CD4-positive, alpha-beta memory T cell (primary cell): ENCODE measurements at regions not wholly inside any gene's neighbourhood (a gene's known extent, or its start where the extent isn't known, plus 50 kb on each side); places are given as distances from the start of the nearest gene placed in this dataset.

Experiments used
- CTCF ChIA-PET: fragments of 350-600 bp; sonication (Branson Sonifier 250); formaldehyde crosslinking; loops from one replicate; lab custom pipeline; 2021; ENCODE audit warnings: inconsistent platforms; ENCODE audit not compliant: partially characterized antibody; lab: Charles Lee
- POLR2A ChIA-PET: fragments of 350-600 bp; sonication (Branson Sonifier 250); formaldehyde crosslinking; loops from one replicate; lab custom pipeline; 2021; ENCODE audit not compliant: partially characterized antibody; lab: Charles Lee
- DNase-seq, 5 donors: peaks; one replicate each; pipeline versions ENCODE4 v3.0.0 to v3.0.0-alpha.2; 2020 to 2022; ENCODE audit warnings: mixed read lengths in 1 of 5
- H3K27ac ChIP-seq: one replicate; pipeline ENCODE4 v1.7.0; 2013; ENCODE audit warnings: low read depth, low read length
- H3K27me3 ChIP-seq: 2 replicates; pipeline ENCODE4 v1.7.0; 2013; ENCODE audit warnings: mild to moderate bottlenecking, low read length, moderate library complexity; ENCODE audit not compliant: insufficient read depth
- H3K36me3 ChIP-seq: 2 replicates; pipeline ENCODE4 v1.7.0; 2013; ENCODE audit warnings: mild to moderate bottlenecking, low read length, moderate library complexity; ENCODE audit not compliant: insufficient read depth
- H3K4me1 ChIP-seq: 2 replicates; pipeline ENCODE4 v1.7.0; 2013; ENCODE audit warnings: mild to moderate bottlenecking, low read length, moderate library complexity; ENCODE audit not compliant: insufficient read depth
- H3K4me3 ChIP-seq, 2 donors: one replicate each; pipeline ENCODE4 v1.7.0; 2013; ENCODE audit warnings: low read length in 2 of 2, mild to moderate bottlenecking in 1 of 2
- H3K9me3 ChIP-seq, 2 donors: one replicate each; pipeline ENCODE4 v1.7.0; 2013; ENCODE audit warnings: low read length in 2 of 2, control low read depth in 1 of 2; ENCODE audit not compliant: control insufficient read depth in 1 of 2
- H3K27ac Mint-ChIP-seq, 7 donors: one replicate each; pipeline ENCODE4 v1.8.0; 2020 to 2021; ENCODE audit warnings: mixed read lengths in 7 of 7, mild to moderate bottlenecking in 6 of 7, inconsistent platforms in 3 of 7, moderate library complexity in 3 of 7
- H3K27me3 Mint-ChIP-seq, 2 donors: one replicate each; pipeline ENCODE4 v1.8.0; 2020 to 2021; ENCODE audit warnings: mixed read lengths in 2 of 2
- H3K36me3 Mint-ChIP-seq, 2 donors: one replicate each; pipeline ENCODE4 v1.8.0; 2020 to 2021; ENCODE audit warnings: mixed read lengths in 2 of 2, inconsistent platforms in 1 of 2, mild to moderate bottlenecking in 1 of 2
- H3K4me1 Mint-ChIP-seq, 4 donors: one replicate each; pipeline ENCODE4 v1.8.0; 2020 to 2021; ENCODE audit warnings: mixed read lengths in 4 of 4, mild to moderate bottlenecking in 1 of 4
- H3K4me3 Mint-ChIP-seq, 8 donors: one replicate each; pipeline ENCODE4 v1.8.0; 2020 to 2021; ENCODE audit warnings: mixed read lengths in 8 of 8, mild to moderate bottlenecking in 7 of 8, moderate library complexity in 6 of 8, inconsistent platforms in 3 of 8
- H3K9me3 Mint-ChIP-seq, 8 donors: one replicate each; pipeline ENCODE4 v1.8.0; 2020 to 2021; ENCODE audit warnings: mixed read lengths in 8 of 8, mild to moderate bottlenecking in 5 of 8, inconsistent platforms in 3 of 8, moderate library complexity in 1 of 8
- intact Hi-C: fragments of 100-400 bp; cut with micrococcal nuclease; formaldehyde crosslinking; loops from one replicate; pipeline ENCODE4 v1.15.1; 2023

DNA sequence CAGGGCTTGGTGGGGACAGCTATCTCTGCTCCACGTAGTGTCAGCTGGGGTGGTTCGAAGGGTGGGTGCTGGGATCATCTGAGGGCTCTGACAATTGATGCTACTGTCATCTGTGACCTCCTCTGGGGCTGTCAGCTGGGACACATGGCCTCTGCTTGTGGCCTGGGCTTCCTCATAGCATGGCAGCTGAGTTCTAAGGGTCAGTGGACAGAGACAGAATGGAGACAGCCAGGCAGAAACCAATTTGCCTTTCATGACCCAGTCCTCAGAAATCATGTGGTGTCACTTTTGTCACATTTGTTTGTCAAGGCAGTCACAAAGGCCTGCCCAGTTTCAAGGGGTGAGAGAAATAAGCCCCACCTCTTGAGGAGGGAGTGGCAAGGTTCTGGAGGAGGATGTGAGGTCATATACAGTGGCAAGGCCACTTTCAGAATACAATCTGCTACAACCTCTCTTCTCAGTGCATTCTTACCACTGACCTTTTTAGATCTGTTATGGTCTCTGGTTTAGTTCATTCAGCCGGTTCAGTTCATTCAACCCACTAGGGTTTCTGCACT is 103.6 kb upstream of the BCOR start:
- ChIA-PET CTCF (no interaction called here), POLR2A (interaction anchor here (2.5 kb wide), 1 partner anchor 25 kb away, joined by 12 read pairs; no protein-coding TSS in a partner anchor)
- H3K4me1 Mint-ChIP-seq = peaks cover 5 to 17% (median 9%) of the 10 kb centered on the region in 4 donors
- Histone ChIP-seq H3K27ac (no peak overlapping the region), H3K9me3 (no peaks in the 10 kb centered on the region), H3K4me3 (no peak overlapping the region), H3K36me3 (no peaks in the 10 kb centered on the region), H3K27me3 (no peaks in the 10 kb centered on the region), H3K4me1 (peaks cover 9% of the 10 kb centered on the region)
- H3K36me3 Mint-ChIP-seq = no peaks in the 10 kb centered on the region
- peak overlapping the region in 6 of 7 donors; percentile 44 to 89 (median 68) for H3K27ac Mint-ChIP-seq
- peaks cover 0 to 1% (median 0%) of the 10 kb centered on the region in 8 donors for H3K9me3 Mint-ChIP-seq
- DNase-seq = peak in 3 of 5 donors; percentile 12 to 47 (median 24)
- intact Hi-C loops = no loop called here
- peak overlapping the region in 1 of 8 donors; percentile 36 for H3K4me3 Mint-ChIP-seq
- no peaks in the 10 kb centered on the region for H3K27me3 Mint-ChIP-seq

GRCh38 chrX:40199704-40200103 is 101.9 kb upstream of the BCOR start:
- H3K27ac ChIP-seq = no peak overlapping the region
- peaks cover 5 to 17% (median 9%) of the 10 kb centered on the region in 4 donors for H3K4me1 Mint-ChIP-seq
- no peak overlapping the region for H3K4me3 Mint-ChIP-seq
- ChIA-PET POLR2A (no interaction called here), CTCF (interaction anchor here (0.6 kb wide), 1 partner anchor 351 kb away, joined by 3 read pairs; no protein-coding TSS in a partner anchor)
- no peaks in the 10 kb centered on the region for H3K36me3 ChIP-seq
- no peaks in the 10 kb centered on the region for H3K9me3 ChIP-seq
- no peak overlapping the region for H3K27ac Mint-ChIP-seq
- intact Hi-C loops = no loop called here
- H3K4me1 ChIP-seq = peaks cover 9% of the 10 kb centered on the region
- H3K9me3 Mint-ChIP-seq = peaks cover 0 to 1% (median 0%) of the 10 kb centered on the region in 8 donors
- no peaks in the 10 kb centered on the region for H3K27me3 Mint-ChIP-seq
- DNase-seq = no peak
- H3K27me3 ChIP-seq = no peaks in the 10 kb centered on the region
- H3K4me3 ChIP-seq = no peak overlapping the region
- H3K36me3 Mint-ChIP-seq = no peaks in the 10 kb centered on the region

- peaks cover 0 to 1% (median 0%) of the 10 kb centered on the region in 8 donors for H3K9me3 Mint-ChIP-seq
- H3K4me3 Mint-ChIP-seq = no peak overlapping the region
- H3K27me3 ChIP-seq = no peaks in the 10 kb centered on the region
These were observed 99.3 kb upstream of the BCOR start for GRCh38 chrX:40197071-40197470.

GRCh38 chrX:40195368-40195767 is 97.6 kb upstream of the BCOR start:
- intact Hi-C loops = no loop called here
- Histone ChIP-seq H3K27me3 (no peaks in the 10 kb centered on the region), H3K36me3 (no peaks in the 10 kb centered on the region), H3K9me3 (no peaks in the 10 kb centered on the region), H3K27ac (no peak overlapping the region), H3K4me1 (no peaks in the 10 kb centered on the region), H3K4me3 (no peak overlapping the region)
- Mint-ChIP-seq H3K36me3 (no peaks in the 10 kb centered on the region), H3K27ac (no peak overlapping the region), H3K27me3 (no peaks in the 10 kb centered on the region), H3K9me3 (no peaks in the 10 kb centered on the region), H3K4me3 (no peak overlapping the region), H3K4me1 (no peaks in the 10 kb centered on the region)
- CTCF ChIA-PET = no interaction called here
- POLR2A ChIA-PET = no interaction called here
- no peak for DNase-seq

More at GRCh38 chrX:40197071-40197470, 99.3 kb upstream of the BCOR start:
- H3K27me3 Mint-ChIP-seq = no peaks in the 10 kb centered on the region
- ChIA-PET POLR2A (no interaction called here), CTCF (no interaction called here)
- H3K36me3 Mint-ChIP-seq = no peaks in the 10 kb centered on the region
- Histone ChIP-seq H3K36me3 (no peaks in the 10 kb centered on the region), H3K4me1 (peaks cover 5% of the 10 kb centered on the region), H3K27ac (no peak overlapping the region), H3K4me3 (no peak overlapping the region), H3K9me3 (no peaks in the 10 kb centered on the region)
- H3K27ac Mint-ChIP-seq = no peak overlapping the region
- H3K4me1 Mint-ChIP-seq = peaks cover 2 to 8% (median 4%) of the 10 kb centered on the region in 4 donors
- DNase-seq = no peak
- intact Hi-C loops = no loop called here

DNA sequence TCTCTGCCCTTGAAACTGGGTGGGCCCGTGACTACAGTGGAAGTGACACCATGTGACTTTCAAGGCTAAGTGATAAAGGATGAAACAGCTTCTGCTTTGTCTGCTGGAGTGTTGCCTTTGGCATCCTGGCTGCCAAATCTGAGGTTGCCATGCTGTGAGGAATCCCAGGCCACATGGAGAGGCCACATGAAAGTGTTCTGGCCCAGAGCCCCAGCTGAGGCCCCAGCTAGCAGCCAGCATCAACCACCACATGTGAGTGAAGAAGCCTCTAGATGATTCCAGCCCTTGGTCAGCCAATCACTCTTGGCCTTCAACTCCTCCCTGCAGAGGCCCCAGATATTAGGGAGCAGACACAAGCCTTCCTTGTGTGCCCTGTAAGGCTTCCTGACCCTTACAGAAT is 94.4 kb upstream of the BCOR start:
- H3K27me3 ChIP-seq = no peaks in the 10 kb centered on the region
- POLR2A ChIA-PET = no interaction called here
- H3K4me3 ChIP-seq = no peak overlapping the region
- H3K36me3 ChIP-seq = no peaks in the 10 kb centered on the region
- no peak for DNase-seq
- no peaks in the 10 kb centered on the region for H3K4me1 ChIP-seq
- intact Hi-C loops = no loop called here
- H3K9me3 Mint-ChIP-seq = peaks cover 0 to 3% (median 0%) of the 10 kb centered on the region in 8 donors
- peaks cover 0 to 5% (median 2%) of the 10 kb centered on the region in 4 donors for H3K4me1 Mint-ChIP-seq
- H3K36me3 Mint-ChIP-seq = no peaks in the 10 kb centered on the region
- H3K27ac Mint-ChIP-seq = no peak overlapping the region
- CTCF ChIA-PET = no interaction called here
- H3K9me3 ChIP-seq = no peaks in the 10 kb centered on the region
- no peak overlapping the region for H3K4me3 Mint-ChIP-seq
- H3K27ac ChIP-seq = no peak overlapping the region
- no peaks in the 10 kb centered on the region for H3K27me3 Mint-ChIP-seq

- H3K27me3 Mint-ChIP-seq = no peaks in the 10 kb centered on the region
- Histone ChIP-seq H3K27ac (no peak overlapping the region), H3K9me3 (no peaks in the 10 kb centered on the region), H3K4me1 (no peaks in the 10 kb centered on the region), H3K27me3 (no peaks in the 10 kb centered on the region), H3K36me3 (no peaks in the 10 kb centered on the region), H3K4me3 (no peak overlapping the region)
- H3K36me3 Mint-ChIP-seq = no peaks in the 10 kb centered on the region
- no peak for DNase-seq
- intact Hi-C loops = no loop called here
- no peak overlapping the region for H3K4me3 Mint-ChIP-seq
- H3K4me1 Mint-ChIP-seq = peaks cover 0 to 5% (median 2%) of the 10 kb centered on the region in 4 donors
- no peak overlapping the region for H3K27ac Mint-ChIP-seq
- ChIA-PET CTCF (no interaction called here), POLR2A (interaction anchor here (1.1 kb wide), 2 partner anchors 13 kb away, joined by 3 to 4 read pairs; no protein-coding TSS in a partner anchor)
- H3K9me3 Mint-ChIP-seq = peaks cover 0 to 12% (median 8%) of the 10 kb centered on the region in 8 donors
These were observed 91.9 kb upstream of the BCOR start for GRCh38 chrX:40189637-40190036.

DNA sequence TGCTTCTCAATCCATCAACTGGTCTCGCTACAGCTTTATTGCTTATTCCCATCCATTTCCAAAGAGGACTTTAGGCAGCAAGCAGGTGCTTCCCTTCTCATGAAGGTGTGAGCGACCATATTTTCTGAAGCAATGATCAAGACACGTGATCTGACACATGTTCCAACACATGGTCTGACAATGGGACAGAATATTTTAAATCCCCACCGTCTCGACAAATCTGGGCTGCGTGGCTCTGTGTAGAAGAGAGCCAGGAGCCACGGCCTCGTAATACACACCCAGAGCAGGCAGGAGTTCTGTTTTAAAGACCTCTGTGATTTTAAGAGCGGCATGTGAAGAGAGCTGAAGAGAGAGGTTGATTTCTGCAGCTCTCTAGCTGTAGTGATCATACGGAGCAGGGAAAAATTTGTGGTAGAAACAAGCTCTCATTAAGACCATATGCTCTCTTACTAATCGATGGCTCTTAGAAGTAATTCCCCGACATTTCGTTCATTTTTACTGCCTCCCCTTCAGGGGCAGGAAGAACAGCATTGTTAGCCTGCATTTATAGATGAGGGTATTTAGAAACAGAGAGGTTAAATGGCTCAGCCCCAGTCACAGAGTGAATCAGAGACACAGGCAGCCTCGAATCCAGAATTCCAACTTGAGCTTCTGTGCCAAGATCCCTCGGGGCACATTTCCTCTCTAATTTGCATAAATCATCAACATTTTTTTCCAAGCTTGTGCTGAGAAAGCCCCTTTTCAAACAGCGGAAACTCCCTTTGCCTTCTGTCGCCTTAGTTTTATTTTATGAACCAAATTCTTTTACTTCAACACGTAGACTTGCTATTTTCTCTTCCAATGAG is 91.0 kb upstream of the BCOR start:
- peaks cover 0 to 14% (median 8%) of the 10 kb centered on the region in 8 donors for H3K9me3 Mint-ChIP-seq

More for the DNA sequence above, 91.0 kb upstream of the BCOR start:
- Mint-ChIP-seq H3K36me3 (no peaks in the 10 kb centered on the region), H3K27me3 (no peaks in the 10 kb centered on the region), H3K4me3 (no peak overlapping the region), H3K4me1 (peaks cover 0 to 5% (median 2%) of the 10 kb centered on the region in 4 donors), H3K27ac (no peak overlapping the region)
- H3K4me3 ChIP-seq = no peak overlapping the region
- ChIA-PET POLR2A (interaction anchor here (1.1 kb wide), 1 partner anchor 12 kb away, joined by 3 read pairs; no protein-coding TSS in a partner anchor), CTCF (no interaction called here)
- H3K27me3 ChIP-seq = no peaks in the 10 kb centered on the region
- no peaks in the 10 kb centered on the region for H3K9me3 ChIP-seq
- no peak overlapping the region for H3K27ac ChIP-seq
- no peaks in the 10 kb centered on the region for H3K4me1 ChIP-seq
- intact Hi-C loops = no loop called here
- H3K36me3 ChIP-seq = no peaks in the 10 kb centered on the region
- no peak for DNase-seq
